Activated CD8-positive, alpha-beta memory T cell treated with anti-CD3 and anti-CD28 coated beads, Interleukin-2, amount 50 U/mL, for 24 hours (primary cell): ENCODE measurements at regions not wholly inside any gene's neighbourhood (a gene's known extent, or its start where the extent isn't known, plus 50 kb on each side); places are given as distances from the start of the nearest gene placed in this dataset.
"Not testable (repeated sequence)": the region's sequence is repeated elsewhere in the genome, so short reads cannot be mapped to it uniquely, and the experiment has no call there.

Experiments used
- DNase-seq: peaks from one replicate; pipeline ENCODE4 v3.0.0-alpha.2; 2020; ENCODE audit errors: extremely low read depth

GRCh38 chr6:97915537-97915936 lies 632.5 kb upstream of the MMS22L start:
- no peak for DNase-seq

- no peak for DNase-seq
These were observed 634.4 kb upstream of the MMS22L start for GRCh38 chr6:97917369-97917768.

- no peak for DNase-seq
These were observed 636.0 kb upstream of the MMS22L start for GRCh38 chr6:97919046-97919445.

GRCh38 chr6:97919631-97920030 lies 636.6 kb upstream of the MMS22L start:
- no peak for DNase-seq

- DNase-seq: no peak
These were observed 640.2 kb upstream of the MMS22L start for GRCh38 chr6:97923249-97923648.

GRCh38 chr6:97925504-97925903 lies 642.5 kb upstream of the MMS22L start:
- no peak for DNase-seq

- DNase-seq: no peak
These were observed 656.6 kb upstream of the MMS22L start for GRCh38 chr6:97939440-97940168.

GRCh38 chr6:97947841-97948240 lies 664.8 kb upstream of the MMS22L start:
- no peak for DNase-seq

GRCh38 chr6:97958134-97958533 lies 675.1 kb upstream of the MMS22L start:
- DNase-seq: no peak

- no peak for DNase-seq
These were observed 680.2 kb upstream of the MMS22L start for GRCh38 chr6:97963193-97963592.

- DNase-seq: no peak
These were observed 686.0 kb upstream of the MMS22L start for GRCh38 chr6:97969065-97969464.

GRCh38 chr6:97977084-97977483 lies 694.1 kb upstream of the MMS22L start:
- DNase-seq: no peak

- DNase-seq: no peak
These were observed 695.8 kb upstream of the MMS22L start for GRCh38 chr6:97978855-97979271.

- DNase-seq: not testable (repeated sequence)
These were observed 696.3 kb upstream of the MMS22L start for GRCh38 chr6:97979285-97979684.

GRCh38 chr6:97989451-97989850 lies 706.4 kb upstream of the MMS22L start:
- no peak for DNase-seq

- DNase-seq: no peak
These were observed 712.1 kb upstream of the MMS22L start for GRCh38 chr6:97995158-97995557.

- DNase-seq: no peak
These were observed 719.7 kb upstream of the MMS22L start for GRCh38 chr6:98002678-98003077.

- no peak for DNase-seq
These were observed 731.6 kb upstream of the MMS22L start for GRCh38 chr6:98014442-98015201.

GRCh38 chr6:98016565-98016964 lies 733.5 kb upstream of the MMS22L start:
- DNase-seq: no peak

- DNase-seq: no peak
These were observed 737.2 kb upstream of the MMS22L start for GRCh38 chr6:98020222-98020621.

- no peak for DNase-seq
These were observed 741.3 kb upstream of the MMS22L start for GRCh38 chr6:98024359-98024758.

GRCh38 chr6:98027898-98028297 lies 744.9 kb upstream of the MMS22L start:
- DNase-seq: no peak

- DNase-seq: no peak
These were observed 750.6 kb upstream of the MMS22L start for GRCh38 chr6:98033617-98034016.
